Lower leg skin (tissue), 3 donors: ENCODE measurements at regions not wholly inside any gene's neighbourhood (a gene's known extent, or its start where the extent isn't known, plus 50 kb on each side); places are given as distances from the start of the nearest gene placed in this dataset.

ENCODE experiments used
- CTCF ChIP-seq, 3 donors: fragments of 450-650 bp; IDR thresholded peaks; one replicate each; pipeline ENCODE4 v1.5.1; 2016; ENCODE audit warnings: antibody characterized with exemption in 3 of 3, mild to moderate bottlenecking in 3 of 3, moderate library complexity in 2 of 3
- POLR2A ChIP-seq, 2 donors: fragments of 450-650 bp; IDR thresholded peaks; one replicate each; pipeline ENCODE4 v1.6.1; 2016 to 2017; ENCODE audit warnings: antibody characterized with exemption in 2 of 2, mild to moderate bottlenecking in 1 of 2, moderate library complexity in 1 of 2

GRCh38 chr11:97048481-97048880, 658.7 kb downstream of the JRKL start:
- TF ChIP-seq CTCF (IDR thresholded peaks at IDR 0.05), result no peak
- no peak for TF ChIP-seq POLR2A (IDR thresholded peaks at IDR 0.05)
